ENCODE measurements at regions not wholly inside any gene's neighbourhood (a gene's known extent, or its start where the extent isn't known, plus 50 kb on each side); places are given as distances from the start of the nearest gene placed in this dataset.
A peak's percentile ranks its signal among the peaks of the same experiment; 100 is the strongest.

GRCh38 chr15:35244227-35244626 lies 159.1 kb upstream of the NANOGP8 start:
- Histone ChIP-seq H3K9me3 (ENCODE audit: control insufficient read depth, low read depth, low read length) (no peaks in the 10 kb centered on the region), H3K27ac (ENCODE audit: insufficient read length, low read depth, low read length) (no peak overlapping the region), H3K23ac (ENCODE audit: insufficient read length, low read depth, low read length) (no peak overlapping the region), H3K4ac (ENCODE audit: low read depth, low read length) (no peak overlapping the region), H2BK15ac (ENCODE audit: low read depth, low read length) (no peak overlapping the region), H2AFZ (ENCODE audit: low read length) (no peak overlapping the region), H2BK120ac (ENCODE audit: low read depth, low read length, poor library complexity, severe bottlenecking) (no peak overlapping the region), H4K91ac (ENCODE audit: insufficient read length, low read depth, low read length) (no peak overlapping the region), H3K14ac (ENCODE audit: insufficient read depth, low read length) (no peak overlapping the region), H4K8ac (replicated peaks; ENCODE audit: insufficient read length, low read depth, low read length) (no peak overlapping the region), H4K5ac (ENCODE audit: insufficient read length, low read depth, low read length) (no peak overlapping the region), H3K23me2 (ENCODE audit: insufficient read length, low read depth, low read length, poor library complexity, severe bottlenecking) (no peaks in the 10 kb centered on the region), H2BK5ac (ENCODE audit: insufficient read length, low read length) (no peak overlapping the region), H4K20me1 (ENCODE audit: control insufficient read depth, insufficient read depth, insufficient read length) (no peaks in the 10 kb centered on the region), H3K79me1 (ENCODE audit: insufficient read depth, low read depth, low read length, poor library complexity, severe bottlenecking) (no peaks in the 10 kb centered on the region), H3K56ac (ENCODE audit: insufficient read length, low read depth, low read length) (no peak overlapping the region), H3K4me1 (ENCODE audit: insufficient read depth, low read length) (no peaks in the 10 kb centered on the region; the same call in 1 of the 2 replicates), H3K4me2 (ENCODE audit: insufficient read depth, insufficient read length, low read length) (no peak overlapping the region), H3K27me3 (ENCODE audit: insufficient read depth, low read length) (no peaks in the 10 kb centered on the region), H3K18ac (ENCODE audit: insufficient read length, low read depth, low read length) (no peak overlapping the region), H3K9ac (ENCODE audit: extremely low read depth, insufficient read length, low read length) (no peak overlapping the region), H3T11ph (ENCODE audit: low read length) (no peak overlapping the region), H3K79me2 (ENCODE audit: insufficient read depth, low read length) (no peaks in the 10 kb centered on the region), H2BK12ac (ENCODE audit: insufficient read length, low read depth, low read length) (no peak overlapping the region), H2BK20ac (ENCODE audit: low read depth, low read length, poor library complexity, severe bottlenecking) (no peak overlapping the region), H2AK5ac (ENCODE audit: insufficient read length, low read length) (no peak overlapping the region)
- Mint-ChIP-seq H3K36me3 (ENCODE audit: insufficient read depth in 1 of 3, low read depth in 3 of 3) (peaks cover 5 to 12% (median 6%) of the 10 kb centered on the region in 3 experiments), H3K4me3 (no peak overlapping the region), H3K27me3 (ENCODE audit: low read depth) (no peaks in the 10 kb centered on the region), H3K27ac (peak overlapping the region in 1 of 3 experiments; percentile 77; a peak in 1 of 7 replicates), H3K4me1 (peaks cover 27 to 40% of the 10 kb centered on the region in 2 experiments), H3K9me3 (peaks cover 5 to 10% of the 10 kb centered on the region in 2 experiments)
- WGBS (ENCODE audit: extremely low coverage, insufficient read length, low lambda C conversion rate): 100% methylated on average over 1 of the region's 3 CpGs
- no peak for DNase-seq
- TF ChIP-seq CTCF (conservative IDR thresholded peaks at IDR 0.05): no peak
